Gastroesophageal sphincter (tissue), 4 donors: ENCODE measurements at regions not wholly inside any gene's neighbourhood (a gene's known extent, or its start where the extent isn't known, plus 50 kb on each side); places are given as distances from the start of the nearest gene placed in this dataset.

ENCODE experiments used
- ATAC-seq: fragments of 150-250 bp; one replicate; pipeline ENCODE4 v1.9.1; 2016; ENCODE audit warnings: mild to moderate bottlenecking, moderate library complexity
- H3K27ac ChIP-seq, 4 donors: fragments of 200-600 bp; sonication (generic) in 3 of 4; 1 replicate in 3 of 4; 2 replicates in 1 of 4; pipeline ENCODE4 v1.5.1; 2016 to 2019
- H3K27me3 ChIP-seq: fragments of 200-600 bp; sonication (generic); one replicate; pipeline ENCODE4 v1.5.1; 2019
- H3K36me3 ChIP-seq, 2 donors: fragments of 200-600 bp; sonication (generic); one replicate each; pipeline ENCODE4 v1.5.1; 2019; ENCODE audit warnings: control low read depth in 1 of 2
- H3K4me1 ChIP-seq, 3 donors: fragments of 200-600 bp; sonication (generic); 1 replicate in 2 of 3; 2 replicates in 1 of 3; pipeline ENCODE4 v1.5.1; 2016 to 2019; ENCODE audit warnings: control low read depth in 2 of 3
- H3K4me3 ChIP-seq, 2 donors: fragments of 200-600 bp; sonication (generic); one replicate each; pipeline ENCODE4 v1.5.1; 2019; ENCODE audit warnings: mild to moderate bottlenecking in 1 of 2, moderate library complexity in 1 of 2
- H3K9me3 ChIP-seq, 3 donors: fragments of 200-600 bp; sonication (generic); one replicate each; pipeline ENCODE4 v1.5.1; 2017 to 2019; ENCODE audit warnings: control low read depth in 2 of 3
- CTCF ChIP-seq, 4 experiments: fragments of 200-600 bp in 2 of 4; fragments of 450-650 bp in 2 of 4; sonication (generic) in 1 of 4; IDR thresholded peaks; one replicate each; pipeline ENCODE4 v1.5.1; 2017 to 2019; ENCODE audit warnings: antibody characterized with exemption in 4 of 4, mild to moderate bottlenecking in 2 of 4, moderate library complexity in 2 of 4
- EP300 ChIP-seq: sonication (generic); formaldehyde crosslinking; IDR thresholded peaks from one replicate; pipeline ENCODE4 v1.6.1; 2017; ENCODE audit warnings: antibody characterized with exemption, mild to moderate bottlenecking
- POLR2A ChIP-seq, 2 donors: fragments of 450-650 bp; IDR thresholded peaks; one replicate each; pipeline ENCODE4 v1.6.1; 2017; ENCODE audit warnings: antibody characterized with exemption in 2 of 2, mild to moderate bottlenecking in 2 of 2, moderate library complexity in 1 of 2
- POLR2AphosphoS5 ChIP-seq: sonication (generic); formaldehyde crosslinking; IDR thresholded peaks from one replicate; pipeline ENCODE4 v1.6.1; 2017; ENCODE audit warnings: antibody characterized with exemption
- WGBS, 2 donors: methylation state at CpG; one replicate each; pipeline ENCODE4 v1.1.5; 2018; ENCODE audit warnings: low coverage in 1 of 2; 5-methylcytosine and 5-hydroxymethylcytosine counted together

GRCh38 chr2:62381656-62382055, 124.3 kb downstream of the TMEM17 start:
- no peak for ATAC-seq
- Histone ChIP-seq H3K9me3 (no peaks in the 10 kb centered on the region), H3K27me3 (no peaks in the 10 kb centered on the region), H3K4me3 (no peak overlapping the region), H3K27ac (no peak overlapping the region), H3K4me1 (peaks cover 0 to 8% (median 0%) of the 10 kb centered on the region in 3 donors), H3K36me3 (no peaks in the 10 kb centered on the region)
- no peak for TF ChIP-seq EP300
- no peak for TF ChIP-seq POLR2A (IDR thresholded peaks at IDR 0.05)
- TF ChIP-seq POLR2AphosphoS5 = no peak
- TF ChIP-seq CTCF (IDR thresholded peaks at IDR 0.05) = no peak
- 56 to 85% methylated on average over 1 of the region's 1 CpG for WGBS, 2 donors

- H3K27ac ChIP-seq = no peak overlapping the region
- H3K4me1 ChIP-seq = peaks cover 0 to 8% (median 0%) of the 10 kb centered on the region in 3 donors
- no peaks in the 10 kb centered on the region for H3K36me3 ChIP-seq
- no peak overlapping the region for H3K4me3 ChIP-seq
- H3K9me3 ChIP-seq = no peaks in the 10 kb centered on the region
- no peaks in the 10 kb centered on the region for H3K27me3 ChIP-seq
- no peak for ATAC-seq
- WGBS, 2 donors = 35% methylated on average over 1 of the region's 2 CpGs; no CpG with 5 or more reads in 1 of the 2 donors
- TF ChIP-seq POLR2AphosphoS5 = no peak
- TF ChIP-seq CTCF (IDR thresholded peaks at IDR 0.05) = no peak
- TF ChIP-seq POLR2A (IDR thresholded peaks at IDR 0.05) = no peak
- TF ChIP-seq EP300 = no peak
Measured at GRCh38 chr2:62379566-62379965, 126.4 kb downstream of the TMEM17 start.

- ATAC-seq = no peak
- peaks cover 0 to 14% (median 0%) of the 10 kb centered on the region in 3 donors for H3K9me3 ChIP-seq
- no peak overlapping the region for H3K4me3 ChIP-seq
- TF ChIP-seq EP300 (no peak), POLR2A (IDR thresholded peaks at IDR 0.05) (no peak), CTCF (IDR thresholded peaks at IDR 0.05) (no peak), POLR2AphosphoS5 (no peak)
- H3K27me3 ChIP-seq = no peaks in the 10 kb centered on the region
- WGBS, 2 donors = 75 to 86% methylated on average over 1 of the region's 1 CpG
- no peaks in the 10 kb centered on the region for H3K4me1 ChIP-seq
- H3K36me3 ChIP-seq = no peaks in the 10 kb centered on the region
- H3K27ac ChIP-seq = no peak overlapping the region
Measured at GRCh38 chr2:62375113-62375420, 130.9 kb downstream of the TMEM17 start.

- TF ChIP-seq CTCF (IDR thresholded peaks at IDR 0.05) = no peak
- no peak for TF ChIP-seq POLR2A (IDR thresholded peaks at IDR 0.05)
- no peak for TF ChIP-seq POLR2AphosphoS5
- TF ChIP-seq EP300 = no peak
- Histone ChIP-seq H3K4me1 (no peaks in the 10 kb centered on the region), H3K27ac (no peak overlapping the region), H3K36me3 (no peaks in the 10 kb centered on the region), H3K9me3 (peaks cover 0 to 14% (median 0%) of the 10 kb centered on the region in 3 donors), H3K27me3 (no peaks in the 10 kb centered on the region), H3K4me3 (no peak overlapping the region)
- ATAC-seq = no peak
Measured at GRCh38 chr2:62374301-62375112, 131.5 kb downstream of the TMEM17 start.

GRCh38 chr2:62372824-62373223, 133.2 kb downstream of the TMEM17 start:
- H3K4me1 ChIP-seq = no peaks in the 10 kb centered on the region
- no peak for TF ChIP-seq EP300
- no peak for TF ChIP-seq POLR2AphosphoS5
- peaks cover 0 to 14% (median 0%) of the 10 kb centered on the region in 3 donors for H3K9me3 ChIP-seq
- 97 to 98% methylated on average over 5 to 7 of the region's 7 CpGs for WGBS, 2 donors
- H3K4me3 ChIP-seq = no peak overlapping the region
- no peak for ATAC-seq
- H3K27me3 ChIP-seq = no peaks in the 10 kb centered on the region
- H3K36me3 ChIP-seq = no peaks in the 10 kb centered on the region
- H3K27ac ChIP-seq = no peak overlapping the region
